ENCODE measurements at regions not wholly inside any gene's neighbourhood (a gene's known extent, or its start where the extent isn't known, plus 50 kb on each side); places are given as distances from the start of the nearest gene placed in this dataset.

DNA sequence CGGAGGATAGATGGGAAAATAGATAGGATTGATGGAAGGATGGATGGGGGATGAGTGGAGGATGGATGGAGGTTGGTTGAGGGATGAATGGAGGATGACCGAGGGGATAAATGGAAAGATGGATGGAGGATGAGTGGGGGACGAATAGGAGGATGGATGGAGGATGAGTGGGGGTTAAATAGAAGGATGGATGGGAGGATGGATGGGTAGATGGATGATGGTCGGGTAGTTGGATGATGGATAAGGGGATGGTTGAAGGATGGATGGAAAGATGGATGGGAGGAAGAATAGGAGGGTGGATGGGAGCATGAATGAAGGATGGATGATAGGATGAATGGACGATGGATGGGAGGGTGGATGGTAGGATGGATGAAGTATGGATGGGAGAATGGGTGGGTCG lies 219.3 kb upstream of the IER5L start:
- Histone ChIP-seq H3K36me3 (ENCODE audit: low read depth, low read length) (no peaks in the 10 kb centered on the region), H4K20me1 (ENCODE audit: low read length) (no peaks in the 10 kb centered on the region), H3K4me2 (ENCODE audit: low read length) (no peak overlapping the region), H3K4me3 (ENCODE audit: low read length) (no peak overlapping the region), H3K4me1 (ENCODE audit: insufficient read depth, low read length) (no peaks in the 10 kb centered on the region), H3K27ac (ENCODE audit: low read length) (no peak overlapping the region), H2AFZ (ENCODE audit: low read length) (no peak overlapping the region), H3K79me2 (ENCODE audit: low read length) (no peaks in the 10 kb centered on the region), H3K9ac (ENCODE audit: low read length) (no peak overlapping the region), H3F3A (ENCODE audit: low read length, unreplicated experiment) (no peaks in the 10 kb centered on the region), H3K27me3 (ENCODE audit: low read length) (no peaks in the 10 kb centered on the region), H3K9me2 (replicated peaks; ENCODE audit: low read length) (no peaks in the 10 kb centered on the region), H3K9me3 (ENCODE audit: low read length) (no peaks in the 10 kb centered on the region)
- ChIA-PET CTCF (no interaction called here), POLR2A (ENCODE audit: unreplicated experiment) (no interaction called here)
- ATAC-seq = no peak
- DNase-seq = no peak
- TF ChIP-seq EZH2 (IDR thresholded peaks at IDR 0.05; ENCODE audit: low read length, unreplicated experiment) (no peak), EZH2phosphoT487 (IDR thresholded peaks at IDR 0.05; ENCODE audit: borderline replicate concordance, low read length) (no peak), CTCF (conservative IDR thresholded peaks at IDR 0.05; ENCODE audit: low read depth, low read length) (no peak)
- intact Hi-C loops (cut with micrococcal nuclease) = no loop called here
- no TSS peak for BruUV-seq (replicated peaks)

DNA sequence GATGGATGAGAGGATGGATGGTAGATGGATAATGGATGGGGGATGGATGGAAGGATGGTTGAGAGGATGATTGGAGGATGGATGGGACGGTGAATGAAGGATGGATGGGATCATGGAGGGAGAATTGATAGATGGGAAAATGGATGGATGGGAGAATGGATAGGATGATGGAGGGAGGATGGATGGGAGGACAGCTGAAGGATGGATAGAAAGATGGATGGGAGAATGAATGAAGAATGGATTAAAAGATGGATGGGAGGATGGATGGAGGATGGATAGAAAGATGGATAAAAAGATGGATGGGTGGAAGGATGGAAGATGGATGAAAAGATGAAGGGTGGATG lies 218.3 kb upstream of the IER5L start:
- CTCF ChIA-PET = no interaction called here
- DNase-seq (no peak), ATAC-seq (no peak)
- TF ChIP-seq EZH2phosphoT487 (IDR thresholded peaks at IDR 0.05; ENCODE audit: borderline replicate concordance, low read length) (no peak), EZH2 (IDR thresholded peaks at IDR 0.05; ENCODE audit: low read length, unreplicated experiment) (no peak), CTCF (conservative IDR thresholded peaks at IDR 0.05; ENCODE audit: low read depth, low read length) (no peak)
- no peak overlapping the region for H3K9ac ChIP-seq (ENCODE audit: low read length)
- no peaks in the 10 kb centered on the region for H3K4me1 ChIP-seq (ENCODE audit: insufficient read depth, low read length)
- POLR2A ChIA-PET (ENCODE audit: unreplicated experiment) = no interaction called here
- H3K4me2 ChIP-seq (ENCODE audit: low read length) = no peak overlapping the region
- H3K79me2 ChIP-seq (ENCODE audit: low read length) = no peaks in the 10 kb centered on the region
- no peaks in the 10 kb centered on the region for H3K36me3 ChIP-seq (ENCODE audit: low read depth, low read length)
- no peaks in the 10 kb centered on the region for H3K9me3 ChIP-seq (ENCODE audit: low read length)
- BruUV-seq (replicated peaks) = no TSS peak
- no peak overlapping the region for H2AFZ ChIP-seq (ENCODE audit: low read length)
- H3K9me2 ChIP-seq (replicated peaks; ENCODE audit: low read length) = no peaks in the 10 kb centered on the region
- H3K27ac ChIP-seq (ENCODE audit: low read length) = no peak overlapping the region
- no peaks in the 10 kb centered on the region for H3K27me3 ChIP-seq (ENCODE audit: low read length)
- intact Hi-C loops (cut with micrococcal nuclease) = no loop called here
- H3F3A ChIP-seq (ENCODE audit: low read length, unreplicated experiment) = no peaks in the 10 kb centered on the region
- no peaks in the 10 kb centered on the region for H4K20me1 ChIP-seq (ENCODE audit: low read length)
- no peak overlapping the region for H3K4me3 ChIP-seq (ENCODE audit: low read length)

GRCh38 chr9:129395633-129396364 lies 217.7 kb upstream of the IER5L start:
- Histone ChIP-seq H3K9me2 (replicated peaks; ENCODE audit: low read length) (no peaks in the 10 kb centered on the region), H3K9ac (ENCODE audit: low read length) (no peak overlapping the region), H3K9me3 (ENCODE audit: low read length) (no peaks in the 10 kb centered on the region), H3K4me3 (ENCODE audit: low read length) (no peak overlapping the region), H3K4me1 (ENCODE audit: insufficient read depth, low read length) (no peaks in the 10 kb centered on the region), H3K4me2 (ENCODE audit: low read length) (no peak overlapping the region), H3K27me3 (ENCODE audit: low read length) (no peaks in the 10 kb centered on the region), H3K36me3 (ENCODE audit: low read depth, low read length) (no peaks in the 10 kb centered on the region), H3K27ac (ENCODE audit: low read length) (no peak overlapping the region), H2AFZ (ENCODE audit: low read length) (no peak overlapping the region), H3K79me2 (ENCODE audit: low read length) (no peaks in the 10 kb centered on the region), H4K20me1 (ENCODE audit: low read length) (no peaks in the 10 kb centered on the region), H3F3A (ENCODE audit: low read length, unreplicated experiment) (no peaks in the 10 kb centered on the region)
- TF ChIP-seq CTCF (conservative IDR thresholded peaks at IDR 0.05; ENCODE audit: low read depth, low read length) (no peak), EZH2 (IDR thresholded peaks at IDR 0.05; ENCODE audit: low read length, unreplicated experiment) (no peak), EZH2phosphoT487 (IDR thresholded peaks at IDR 0.05; ENCODE audit: borderline replicate concordance, low read length) (no peak)
- DNase-seq (no peak), ATAC-seq (no peak)
- ChIA-PET POLR2A (ENCODE audit: unreplicated experiment) (no interaction called here), CTCF (no interaction called here)
- BruUV-seq (replicated peaks) = no TSS peak
- intact Hi-C loops (cut with micrococcal nuclease) = no loop called here

Data from PC-3 (cell line).